ENCODE measurements at regions not wholly inside any gene's neighbourhood (a gene's known extent, or its start where the extent isn't known, plus 50 kb on each side); places are given as distances from the start of the nearest gene placed in this dataset.

DNA sequence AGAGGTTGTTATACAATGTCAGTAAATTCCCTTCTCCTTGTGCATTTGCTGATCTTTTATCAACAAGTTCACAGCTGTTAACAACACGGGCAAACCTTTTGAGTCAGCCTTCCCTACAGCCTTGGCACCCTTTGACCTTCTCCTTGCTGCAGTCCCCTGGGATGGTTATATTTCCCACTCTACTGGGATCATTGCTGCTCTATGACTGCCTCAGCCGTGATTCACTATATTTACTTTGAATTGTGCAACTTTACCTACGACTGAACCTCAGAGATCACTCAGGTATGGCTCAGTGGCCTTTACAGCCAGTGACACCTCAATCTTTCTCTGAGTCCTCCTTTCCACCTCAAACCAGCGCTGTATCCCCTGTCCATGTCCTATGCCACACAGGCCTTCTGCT, 1293.3 kb downstream of the EPHA7 start:
- Histone ChIP-seq H3K27ac (ENCODE audit: low read depth, low read length) (no peak overlapping the region), H3K9ac (ENCODE audit: low read length in 5 of 5) (no peak overlapping the region), H3K4me1 (ENCODE audit: control insufficient read depth in 5 of 5, insufficient read depth in 5 of 5, low read length in 5 of 5) (peaks cover 0 to 7% (median 3%) of the 10 kb centered on the region in 5 donors), H3K36me3 (ENCODE audit: control insufficient read depth in 5 of 5, insufficient read depth in 5 of 5, low read length in 5 of 5) (no peaks in the 10 kb centered on the region), H3K9me3 (ENCODE audit: control insufficient read depth in 5 of 5, low read length in 5 of 5) (no peaks in the 10 kb centered on the region), H3K4me3 (ENCODE audit: low read depth in 1 of 5, low read length in 5 of 5) (no peak overlapping the region), H3K27me3 (ENCODE audit: control insufficient read depth in 5 of 5, insufficient read depth in 4 of 5, low read length in 5 of 5) (no peaks in the 10 kb centered on the region)

DNA sequence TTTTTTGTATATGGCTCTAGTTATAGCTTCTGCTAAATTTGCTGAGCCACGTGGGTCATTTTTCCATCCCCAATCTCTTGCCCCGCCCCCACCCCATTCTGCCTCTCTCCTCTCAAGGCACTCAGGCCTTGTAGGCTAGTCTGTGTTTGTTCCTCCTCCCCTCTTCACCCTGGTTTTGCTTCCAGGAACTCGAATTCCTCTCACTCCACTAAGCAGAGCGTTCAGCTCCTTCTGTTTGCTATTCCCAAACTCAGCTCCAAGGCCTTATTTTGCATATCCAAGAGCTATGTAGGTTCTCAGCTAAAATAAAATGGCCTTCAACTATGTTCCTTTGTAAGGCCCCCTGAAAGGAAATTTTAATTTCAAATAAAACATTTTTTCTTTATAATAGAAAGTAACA, 1293.7 kb downstream of the EPHA7 start:
- no peak overlapping the region for H3K4me3 ChIP-seq (ENCODE audit: low read depth in 1 of 5, low read length in 5 of 5)
- no peak overlapping the region for H3K9ac ChIP-seq (ENCODE audit: low read length in 5 of 5)
- H3K4me1 ChIP-seq (ENCODE audit: control insufficient read depth in 5 of 5, insufficient read depth in 5 of 5, low read length in 5 of 5), result peaks cover 0 to 7% (median 3%) of the 10 kb centered on the region in 5 donors
- no peaks in the 10 kb centered on the region for H3K36me3 ChIP-seq (ENCODE audit: control insufficient read depth in 5 of 5, insufficient read depth in 5 of 5, low read length in 5 of 5)
- H3K27me3 ChIP-seq (ENCODE audit: control insufficient read depth in 5 of 5, insufficient read depth in 4 of 5, low read length in 5 of 5), result no peaks in the 10 kb centered on the region
- no peaks in the 10 kb centered on the region for H3K9me3 ChIP-seq (ENCODE audit: control insufficient read depth in 5 of 5, low read length in 5 of 5)
- no peak overlapping the region for H3K27ac ChIP-seq (ENCODE audit: low read depth, low read length)

DNA sequence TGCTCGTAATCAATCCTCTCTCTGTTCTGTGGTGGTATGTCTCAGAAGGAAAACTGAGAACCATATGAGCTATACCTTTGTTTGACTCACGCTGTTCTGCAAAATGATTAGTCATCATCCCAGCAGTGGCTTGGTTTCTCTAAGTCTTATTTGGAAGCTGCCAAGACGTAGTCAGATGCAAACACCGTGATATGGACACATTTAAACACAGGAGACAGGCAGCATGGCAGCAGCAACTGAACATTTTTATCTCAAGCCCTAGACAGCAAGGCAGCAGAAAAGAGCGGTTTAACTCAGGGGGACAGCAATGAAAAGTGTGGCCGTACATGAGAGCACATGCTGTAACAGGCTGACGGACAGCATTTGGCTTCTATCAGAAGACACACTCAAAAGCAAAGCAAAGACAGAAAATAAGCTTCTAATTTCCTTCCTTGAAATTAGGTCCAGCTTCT, 1295.1 kb downstream of the EPHA7 start:
- no peak overlapping the region for H3K27ac ChIP-seq (ENCODE audit: low read depth, low read length)
- H3K4me1 ChIP-seq (ENCODE audit: control insufficient read depth in 5 of 5, insufficient read depth in 5 of 5, low read length in 5 of 5), result peaks cover 0 to 7% (median 3%) of the 10 kb centered on the region in 5 donors
- H3K9me3 ChIP-seq (ENCODE audit: control insufficient read depth in 5 of 5, low read length in 5 of 5), result no peaks in the 10 kb centered on the region
- H3K36me3 ChIP-seq (ENCODE audit: control insufficient read depth in 5 of 5, insufficient read depth in 5 of 5, low read length in 5 of 5), result no peaks in the 10 kb centered on the region
- H3K27me3 ChIP-seq (ENCODE audit: control insufficient read depth in 5 of 5, insufficient read depth in 4 of 5, low read length in 5 of 5), result no peaks in the 10 kb centered on the region
- no peak overlapping the region for H3K9ac ChIP-seq (ENCODE audit: low read length in 5 of 5)
- H3K4me3 ChIP-seq (ENCODE audit: low read depth in 1 of 5, low read length in 5 of 5), result no peak overlapping the region

DNA sequence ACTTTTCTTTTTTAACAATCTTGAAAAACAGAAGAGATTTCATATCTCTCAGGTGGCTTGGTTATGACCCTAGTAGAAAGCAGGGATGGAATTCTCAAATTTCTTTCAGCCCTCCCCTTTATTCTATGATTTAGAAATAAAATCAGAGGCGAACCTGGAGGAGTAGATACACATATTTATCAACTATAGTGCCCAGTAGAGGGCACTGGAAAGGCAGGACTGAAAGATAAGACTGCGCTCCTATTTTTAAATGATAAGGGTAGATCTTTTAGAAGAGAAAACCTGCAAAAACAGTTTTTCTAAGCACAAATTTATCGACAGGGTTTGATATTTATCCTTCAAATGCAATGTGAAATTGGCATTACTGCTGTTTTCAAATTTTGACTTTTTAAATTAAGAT, 1296.6 kb downstream of the EPHA7 start:
- no peaks in the 10 kb centered on the region for H3K27me3 ChIP-seq (ENCODE audit: control insufficient read depth in 5 of 5, insufficient read depth in 4 of 5, low read length in 5 of 5)
- H3K9me3 ChIP-seq (ENCODE audit: control insufficient read depth in 5 of 5, low read length in 5 of 5), result no peaks in the 10 kb centered on the region
- no peak overlapping the region for H3K27ac ChIP-seq (ENCODE audit: low read depth, low read length)
- H3K4me3 ChIP-seq (ENCODE audit: low read depth in 1 of 5, low read length in 5 of 5), result no peak overlapping the region
- H3K9ac ChIP-seq (ENCODE audit: low read length in 5 of 5), result no peak overlapping the region
- H3K36me3 ChIP-seq (ENCODE audit: control insufficient read depth in 5 of 5, insufficient read depth in 5 of 5, low read length in 5 of 5), result no peaks in the 10 kb centered on the region
- peaks cover 0 to 8% (median 0%) of the 10 kb centered on the region in 5 donors for H3K4me1 ChIP-seq (ENCODE audit: control insufficient read depth in 5 of 5, insufficient read depth in 5 of 5, low read length in 5 of 5)

DNA sequence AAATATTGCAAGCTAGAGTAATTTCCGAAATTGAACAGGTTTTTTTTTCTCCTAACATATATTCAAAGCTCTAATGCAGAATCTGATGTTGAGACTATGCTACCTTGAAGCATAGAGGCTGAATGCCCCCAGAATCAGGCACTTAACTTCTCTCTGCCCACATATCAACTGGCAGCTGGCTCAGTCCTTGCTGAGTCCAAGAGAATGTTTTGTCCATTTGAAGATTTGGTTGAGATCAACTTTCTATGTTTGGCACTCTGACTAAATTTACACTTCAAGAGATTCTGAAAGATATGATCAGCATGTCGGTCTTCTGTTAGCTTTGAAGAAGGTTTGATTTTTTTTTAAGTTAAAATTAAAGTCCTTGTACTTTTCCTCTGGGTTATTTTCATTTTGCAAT, 1298.1 kb downstream of the EPHA7 start:
- H3K36me3 ChIP-seq (ENCODE audit: control insufficient read depth in 5 of 5, insufficient read depth in 5 of 5, low read length in 5 of 5), result no peaks in the 10 kb centered on the region
- no peak overlapping the region for H3K9ac ChIP-seq (ENCODE audit: low read length in 5 of 5)
- H3K27ac ChIP-seq (ENCODE audit: low read depth, low read length), result no peak overlapping the region
- H3K4me3 ChIP-seq (ENCODE audit: low read depth in 1 of 5, low read length in 5 of 5), result no peak overlapping the region
- no peaks in the 10 kb centered on the region for H3K27me3 ChIP-seq (ENCODE audit: control insufficient read depth in 5 of 5, insufficient read depth in 4 of 5, low read length in 5 of 5)
- H3K9me3 ChIP-seq (ENCODE audit: control insufficient read depth in 5 of 5, low read length in 5 of 5), result no peaks in the 10 kb centered on the region
- H3K4me1 ChIP-seq (ENCODE audit: control insufficient read depth in 5 of 5, insufficient read depth in 5 of 5, low read length in 5 of 5), result peaks cover 0 to 8% (median 0%) of the 10 kb centered on the region in 5 donors

DNA sequence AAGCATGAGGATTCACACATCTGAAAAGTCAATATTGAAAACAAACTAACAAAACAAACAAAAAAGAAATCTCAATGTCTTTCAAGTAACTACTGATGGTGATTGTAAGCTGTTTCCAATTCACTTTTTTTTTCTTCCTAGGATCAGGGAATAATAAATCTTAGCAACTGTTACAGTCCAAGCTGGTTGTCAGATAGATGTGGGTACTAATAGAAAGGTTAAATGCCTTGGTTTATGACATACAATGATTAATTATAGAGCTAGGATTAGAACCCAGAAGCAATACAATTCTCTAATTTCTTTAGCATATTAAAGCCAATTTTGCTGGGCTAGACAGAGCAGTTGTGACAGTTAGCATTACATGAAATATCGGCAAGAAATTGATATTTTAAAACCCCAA, 1301.6 kb downstream of the EPHA7 start:
- no peak overlapping the region for H3K4me3 ChIP-seq (ENCODE audit: low read depth in 1 of 5, low read length in 5 of 5)
- H3K4me1 ChIP-seq (ENCODE audit: control insufficient read depth in 5 of 5, insufficient read depth in 5 of 5, low read length in 5 of 5), result peaks cover 0 to 27% (median 10%) of the 10 kb centered on the region in 5 donors
- no peaks in the 10 kb centered on the region for H3K9me3 ChIP-seq (ENCODE audit: control insufficient read depth in 5 of 5, low read length in 5 of 5)
- H3K27me3 ChIP-seq (ENCODE audit: control insufficient read depth in 5 of 5, insufficient read depth in 4 of 5, low read length in 5 of 5), result no peaks in the 10 kb centered on the region
- no peak overlapping the region for H3K9ac ChIP-seq (ENCODE audit: low read length in 5 of 5)
- no peaks in the 10 kb centered on the region for H3K36me3 ChIP-seq (ENCODE audit: control insufficient read depth in 5 of 5, insufficient read depth in 5 of 5, low read length in 5 of 5)
- H3K27ac ChIP-seq (ENCODE audit: low read depth, low read length), result no peak overlapping the region

DNA sequence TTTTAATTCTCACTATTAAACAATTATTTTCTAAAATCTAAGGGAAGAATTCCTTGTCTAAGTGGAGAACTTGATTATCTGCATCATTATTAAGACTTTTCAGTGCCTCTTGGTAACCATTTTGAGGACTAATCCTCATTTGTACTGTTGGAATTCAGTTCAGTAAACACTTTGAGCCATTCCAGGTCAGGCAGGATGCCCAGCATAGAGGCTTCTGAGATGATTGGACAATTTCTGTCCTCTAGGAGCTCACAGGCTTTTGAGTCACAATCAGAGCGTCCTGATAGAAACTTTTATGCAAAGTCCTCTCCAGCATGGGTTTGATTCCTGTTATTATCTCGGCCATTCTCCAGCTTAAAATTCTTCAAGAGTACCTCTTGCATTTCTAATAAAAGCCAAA, 1304.6 kb downstream of the EPHA7 start:
- no peak overlapping the region for H3K4me3 ChIP-seq (ENCODE audit: low read depth in 1 of 5, low read length in 5 of 5)
- no peaks in the 10 kb centered on the region for H3K9me3 ChIP-seq (ENCODE audit: control insufficient read depth in 5 of 5, low read length in 5 of 5)
- no peak overlapping the region for H3K9ac ChIP-seq (ENCODE audit: low read length in 5 of 5)
- H3K36me3 ChIP-seq (ENCODE audit: control insufficient read depth in 5 of 5, insufficient read depth in 5 of 5, low read length in 5 of 5), result no peaks in the 10 kb centered on the region
- peaks cover 0 to 27% (median 10%) of the 10 kb centered on the region in 5 donors for H3K4me1 ChIP-seq (ENCODE audit: control insufficient read depth in 5 of 5, insufficient read depth in 5 of 5, low read length in 5 of 5)
- peak overlapping the region; percentile 1 for H3K27ac ChIP-seq (ENCODE audit: low read depth, low read length)
- no peaks in the 10 kb centered on the region for H3K27me3 ChIP-seq (ENCODE audit: control insufficient read depth in 5 of 5, insufficient read depth in 4 of 5, low read length in 5 of 5)

DNA sequence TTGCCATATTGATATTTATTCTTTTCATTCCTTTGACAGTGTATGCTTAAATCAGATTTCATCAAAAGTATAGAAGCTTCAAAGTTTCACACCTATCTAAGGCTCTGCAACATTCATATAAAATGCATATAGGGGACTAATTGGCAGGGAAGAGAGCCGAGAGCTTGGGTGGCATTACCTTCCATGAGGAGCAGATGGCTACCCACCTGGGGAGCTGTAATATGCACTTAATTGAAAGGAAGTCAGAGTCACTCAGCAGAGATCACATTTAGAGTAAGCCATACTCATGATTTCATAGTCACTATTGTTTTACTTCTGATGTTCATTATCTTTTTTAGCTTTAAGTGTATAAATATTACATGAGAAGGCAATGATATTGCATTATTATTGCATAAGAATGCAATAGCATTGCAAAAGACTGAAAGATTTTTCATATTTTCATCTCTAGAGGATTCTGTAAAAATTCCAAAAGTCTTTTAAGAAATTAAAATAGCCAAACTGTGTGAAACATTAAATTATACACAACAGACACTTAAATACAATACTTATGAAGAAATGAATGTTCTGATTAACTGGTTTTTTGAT, 1305.2 kb downstream of the EPHA7 start:
- Histone ChIP-seq H3K27me3 (ENCODE audit: control insufficient read depth in 5 of 5, insufficient read depth in 4 of 5, low read length in 5 of 5) (no peaks in the 10 kb centered on the region), H3K36me3 (ENCODE audit: control insufficient read depth in 5 of 5, insufficient read depth in 5 of 5, low read length in 5 of 5) (no peaks in the 10 kb centered on the region), H3K9me3 (ENCODE audit: control insufficient read depth in 5 of 5, low read length in 5 of 5) (peaks cover 0 to 3% (median 0%) of the 10 kb centered on the region in 5 donors), H3K4me3 (ENCODE audit: low read depth in 1 of 5, low read length in 5 of 5) (no peak overlapping the region), H3K27ac (ENCODE audit: low read depth, low read length) (no peak overlapping the region), H3K4me1 (ENCODE audit: control insufficient read depth in 5 of 5, insufficient read depth in 5 of 5, low read length in 5 of 5) (peaks cover 0 to 27% (median 10%) of the 10 kb centered on the region in 5 donors), H3K9ac (ENCODE audit: low read length in 5 of 5) (no peak overlapping the region)

DNA sequence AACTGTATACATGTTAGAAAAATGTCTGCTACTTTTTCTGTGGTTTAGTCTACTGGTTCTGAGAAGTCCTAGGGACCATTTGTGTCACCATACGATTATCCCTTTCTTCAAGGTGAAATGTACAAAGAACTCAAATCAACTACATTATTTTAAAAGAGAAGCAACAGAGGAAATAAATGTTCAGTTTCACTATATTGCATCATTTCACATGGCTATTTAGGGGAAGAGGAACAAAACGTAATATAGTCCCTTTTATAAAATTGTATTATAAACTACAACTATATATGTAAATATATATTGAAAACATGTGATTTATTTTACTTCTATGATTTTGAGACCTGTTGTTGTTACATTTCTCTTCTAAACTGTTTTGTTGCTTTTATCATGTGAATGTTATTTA, 1308.0 kb downstream of the EPHA7 start:
- H3K4me3 ChIP-seq (ENCODE audit: low read depth in 1 of 5, low read length in 5 of 5), result no peak overlapping the region
- no peak overlapping the region for H3K9ac ChIP-seq (ENCODE audit: low read length in 5 of 5)
- H3K36me3 ChIP-seq (ENCODE audit: control insufficient read depth in 5 of 5, insufficient read depth in 5 of 5, low read length in 5 of 5), result no peaks in the 10 kb centered on the region
- H3K27ac ChIP-seq (ENCODE audit: low read depth, low read length), result no peak overlapping the region
- H3K27me3 ChIP-seq (ENCODE audit: control insufficient read depth in 5 of 5, insufficient read depth in 4 of 5, low read length in 5 of 5), result no peaks in the 10 kb centered on the region
- H3K4me1 ChIP-seq (ENCODE audit: control insufficient read depth in 5 of 5, insufficient read depth in 5 of 5, low read length in 5 of 5), result peaks cover 0 to 23% (median 10%) of the 10 kb centered on the region in 5 donors
- peaks cover 0 to 3% (median 0%) of the 10 kb centered on the region in 5 donors for H3K9me3 ChIP-seq (ENCODE audit: control insufficient read depth in 5 of 5, low read length in 5 of 5)

DNA sequence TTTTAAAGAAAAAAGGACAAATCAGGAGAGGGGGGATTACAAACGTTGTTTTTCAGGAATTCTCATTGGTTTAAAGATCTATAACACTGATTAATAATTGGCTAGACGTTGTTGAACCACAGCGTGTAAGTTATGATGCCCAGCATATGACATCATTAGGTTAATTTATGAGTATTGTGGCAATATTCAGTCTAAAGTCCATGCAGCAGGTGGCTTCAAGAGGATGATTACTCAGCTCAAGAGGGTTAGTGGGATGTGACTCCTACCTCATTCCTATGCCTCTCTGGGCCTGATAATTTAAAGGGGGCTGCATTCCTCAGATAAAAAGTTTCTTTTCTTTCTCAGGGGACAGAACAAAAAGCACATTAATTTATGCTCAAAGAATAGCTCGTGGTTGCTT, 1309.0 kb downstream of the EPHA7 start:
- Histone ChIP-seq H3K27ac (ENCODE audit: low read depth, low read length) (no peak overlapping the region), H3K27me3 (ENCODE audit: control insufficient read depth in 5 of 5, insufficient read depth in 4 of 5, low read length in 5 of 5) (no peaks in the 10 kb centered on the region), H3K9ac (ENCODE audit: low read length in 5 of 5) (no peak overlapping the region), H3K9me3 (ENCODE audit: control insufficient read depth in 5 of 5, low read length in 5 of 5) (peaks cover 0 to 3% (median 0%) of the 10 kb centered on the region in 5 donors), H3K4me1 (ENCODE audit: control insufficient read depth in 5 of 5, insufficient read depth in 5 of 5, low read length in 5 of 5) (peaks cover 0 to 22% (median 10%) of the 10 kb centered on the region in 5 donors), H3K36me3 (ENCODE audit: control insufficient read depth in 5 of 5, insufficient read depth in 5 of 5, low read length in 5 of 5) (no peaks in the 10 kb centered on the region), H3K4me3 (ENCODE audit: low read depth in 1 of 5, low read length in 5 of 5) (no peak overlapping the region)

Data from subcutaneous abdominal adipose tissue (tissue), 5 donors.